NB4 (cell line): ENCODE measurements at regions not wholly inside any gene's neighbourhood (a gene's known extent, or its start where the extent isn't known, plus 50 kb on each side); places are given as distances from the start of the nearest gene placed in this dataset.
"Not testable (repeated sequence)": the region's sequence is repeated elsewhere in the genome, so short reads cannot be mapped to it uniquely, and the experiment has no call there.

ENCODE experiments used
- MYC ChIP-seq: IDR thresholded peaks from 2 replicates; pipeline ENCODE4 v1.6.1; 2011; ENCODE audit warnings: low read depth, low read length
- POLR2A ChIP-seq: IDR thresholded peaks from 2 replicates; pipeline ENCODE4 v1.6.1; 2011; ENCODE audit warnings: mild to moderate bottlenecking; ENCODE audit not compliant: insufficient read length; ENCODE audit errors: extremely low read depth
- TF ChIP-seq, protein P1 (sequence below): IDR thresholded peaks from one replicate; pipeline ENCODE4 v1.5.1; 2012; ENCODE audit warnings: low read depth, low read length
- TF ChIP-seq, protein P2 (sequence below): IDR thresholded peaks from 2 replicates; pipeline ENCODE4 v1.6.1; 2011; ENCODE audit warnings: low read depth, low read length

DNA sequence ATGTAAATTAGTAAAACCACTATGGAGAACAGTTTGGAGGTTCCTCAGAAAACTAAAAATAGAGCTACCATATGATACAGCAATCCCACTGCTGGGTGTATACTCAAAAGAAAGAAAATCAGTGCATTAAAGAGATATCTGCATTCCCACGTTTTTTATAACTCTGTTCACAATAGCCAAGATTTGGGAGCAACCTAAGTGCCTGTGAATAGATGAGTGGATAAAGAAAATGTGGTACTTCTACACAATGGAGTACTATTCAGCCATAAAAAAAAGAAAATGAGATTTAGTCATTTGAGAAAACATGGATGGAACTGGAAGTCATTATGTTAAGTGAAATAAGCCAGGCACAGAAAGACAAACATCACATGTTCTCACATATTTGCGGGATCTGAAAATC, 246.0 kb upstream of the SOX9 start:
- TF ChIP-seq, protein P1, sequence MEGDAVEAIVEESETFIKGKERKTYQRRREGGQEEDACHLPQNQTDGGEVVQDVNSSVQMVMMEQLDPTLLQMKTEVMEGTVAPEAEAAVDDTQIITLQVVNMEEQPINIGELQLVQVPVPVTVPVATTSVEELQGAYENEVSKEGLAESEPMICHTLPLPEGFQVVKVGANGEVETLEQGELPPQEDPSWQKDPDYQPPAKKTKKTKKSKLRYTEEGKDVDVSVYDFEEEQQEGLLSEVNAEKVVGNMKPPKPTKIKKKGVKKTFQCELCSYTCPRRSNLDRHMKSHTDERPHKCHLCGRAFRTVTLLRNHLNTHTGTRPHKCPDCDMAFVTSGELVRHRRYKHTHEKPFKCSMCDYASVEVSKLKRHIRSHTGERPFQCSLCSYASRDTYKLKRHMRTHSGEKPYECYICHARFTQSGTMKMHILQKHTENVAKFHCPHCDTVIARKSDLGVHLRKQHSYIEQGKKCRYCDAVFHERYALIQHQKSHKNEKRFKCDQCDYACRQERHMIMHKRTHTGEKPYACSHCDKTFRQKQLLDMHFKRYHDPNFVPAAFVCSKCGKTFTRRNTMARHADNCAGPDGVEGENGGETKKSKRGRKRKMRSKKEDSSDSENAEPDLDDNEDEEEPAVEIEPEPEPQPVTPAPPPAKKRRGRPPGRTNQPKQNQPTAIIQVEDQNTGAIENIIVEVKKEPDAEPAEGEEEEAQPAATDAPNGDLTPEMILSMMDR: not testable (repeated sequence)
- TF ChIP-seq, protein P2, sequence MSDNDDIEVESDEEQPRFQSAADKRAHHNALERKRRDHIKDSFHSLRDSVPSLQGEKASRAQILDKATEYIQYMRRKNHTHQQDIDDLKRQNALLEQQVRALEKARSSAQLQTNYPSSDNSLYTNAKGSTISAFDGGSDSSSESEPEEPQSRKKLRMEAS: not testable (repeated sequence)
- not testable (repeated sequence) for TF ChIP-seq POLR2A, MYC
